Mesothelial cell of epicardium (in vitro differentiated cells): ENCODE measurements at regions not wholly inside any gene's neighbourhood (a gene's known extent, or its start where the extent isn't known, plus 50 kb on each side); places are given as distances from the start of the nearest gene placed in this dataset.

Experiments
- DNase-seq, 2 experiments: peaks; one replicate each; pipeline ENCODE4 v3.0.0; 2021; ENCODE audit warnings: low spot score in 2 of 2; ENCODE audit not compliant: unreplicated experiment in 2 of 2
- H3K27ac Mint-ChIP-seq: 2 replicates; pipeline ENCODE4 v1.8.0; 2021; ENCODE audit warnings: mixed read lengths
- H3K27me3 Mint-ChIP-seq: 2 replicates; pipeline ENCODE4 v1.8.0; 2021; ENCODE audit warnings: low read depth, mixed read lengths
- H3K36me3 Mint-ChIP-seq: 2 replicates; pipeline ENCODE4 v1.8.0; 2021; ENCODE audit warnings: mixed read lengths
- H3K4me1 Mint-ChIP-seq: 2 replicates; pipeline ENCODE4 v1.8.0; 2021; ENCODE audit warnings: mixed read lengths
- H3K4me3 Mint-ChIP-seq: 2 replicates; pipeline ENCODE4 v1.8.0; 2021; ENCODE audit warnings: mild to moderate bottlenecking, moderate library complexity, mixed read lengths
- H3K9me3 Mint-ChIP-seq: 2 replicates; pipeline ENCODE4 v1.8.0; 2021; ENCODE audit warnings: mixed read lengths
- CTCF ChIP-seq: fragments of 200-600 bp; sonication (generic); IDR thresholded peaks from one replicate; pipeline ENCODE4 v1.5.0; 2021; ENCODE audit warnings: antibody characterized with exemption; ENCODE audit not compliant: unreplicated experiment

GRCh38 chr2:14536976-14537375 lies 95.5 kb upstream of the LRATD1 start:
- Mint-ChIP-seq H3K4me3 (no peak overlapping the region), H3K9me3 (peaks cover 5% of the 10 kb centered on the region), H3K36me3 (no peaks in the 10 kb centered on the region), H3K4me1 (peaks cover 17% of the 10 kb centered on the region), H3K27me3 (no peaks in the 10 kb centered on the region), H3K27ac (no peak overlapping the region)
- TF ChIP-seq CTCF = no peak
- no peak for DNase-seq

- Mint-ChIP-seq H3K27ac (no peak overlapping the region), H3K9me3 (peaks cover 16% of the 10 kb centered on the region), H3K4me1 (peaks cover 16% of the 10 kb centered on the region), H3K4me3 (no peak overlapping the region), H3K36me3 (no peaks in the 10 kb centered on the region), H3K27me3 (no peaks in the 10 kb centered on the region)
- DNase-seq = no peak
- TF ChIP-seq CTCF = no peak
Measured at GRCh38 chr2:14540015-14540414, 92.5 kb upstream of the LRATD1 start.

- H3K4me1 Mint-ChIP-seq = no peaks in the 10 kb centered on the region
- no peak overlapping the region for H3K27ac Mint-ChIP-seq
- H3K9me3 Mint-ChIP-seq = peaks cover 16% of the 10 kb centered on the region
- H3K27me3 Mint-ChIP-seq = no peaks in the 10 kb centered on the region
- no peak for DNase-seq
- no peak overlapping the region for H3K4me3 Mint-ChIP-seq
- no peak for TF ChIP-seq CTCF
- no peaks in the 10 kb centered on the region for H3K36me3 Mint-ChIP-seq
Measured at GRCh38 chr2:14543284-14543683, 89.2 kb upstream of the LRATD1 start.

GRCh38 chr2:14544247-14544646 lies 88.3 kb upstream of the LRATD1 start:
- H3K27ac Mint-ChIP-seq = no peak overlapping the region
- no peak overlapping the region for H3K4me3 Mint-ChIP-seq
- peaks cover 16% of the 10 kb centered on the region for H3K9me3 Mint-ChIP-seq
- no peaks in the 10 kb centered on the region for H3K27me3 Mint-ChIP-seq
- no peaks in the 10 kb centered on the region for H3K4me1 Mint-ChIP-seq
- no peaks in the 10 kb centered on the region for H3K36me3 Mint-ChIP-seq
- no peak for TF ChIP-seq CTCF
- DNase-seq = no peak

GRCh38 chr2:14547830-14548229 lies 84.7 kb upstream of the LRATD1 start:
- Mint-ChIP-seq H3K4me3 (no peak overlapping the region), H3K27me3 (no peaks in the 10 kb centered on the region), H3K27ac (no peak overlapping the region), H3K9me3 (peaks cover 5% of the 10 kb centered on the region), H3K36me3 (no peaks in the 10 kb centered on the region), H3K4me1 (no peaks in the 10 kb centered on the region)
- DNase-seq = no peak
- TF ChIP-seq CTCF = no peak

GRCh38 chr2:14550658-14551057 lies 81.9 kb upstream of the LRATD1 start:
- Mint-ChIP-seq H3K27ac (no peak overlapping the region), H3K36me3 (no peaks in the 10 kb centered on the region), H3K4me3 (no peak overlapping the region), H3K9me3 (no peaks in the 10 kb centered on the region), H3K27me3 (no peaks in the 10 kb centered on the region), H3K4me1 (peaks cover 5% of the 10 kb centered on the region)
- DNase-seq = no peak
- no peak for TF ChIP-seq CTCF
